Tibial nerve (tissue), 4 donors: ENCODE measurements at regions not wholly inside any gene's neighbourhood (a gene's known extent, or its start where the extent isn't known, plus 50 kb on each side); places are given as distances from the start of the nearest gene placed in this dataset.

ENCODE experiments used
- DNase-seq, 2 donors: peaks; one replicate each; pipeline ENCODE4 v3.0.0-alpha.2; 2019; ENCODE audit warnings: low spot score in 2 of 2
- H3K27ac ChIP-seq, 4 donors: fragments of 200-600 bp; sonication (generic) in 3 of 4; one replicate each; pipeline ENCODE4 v1.5.1; 2017 to 2019; ENCODE audit warnings: mild to moderate bottlenecking in 1 of 4
- H3K27me3 ChIP-seq, 2 donors: fragments of 200-600 bp; sonication (generic) in 1 of 2; one replicate each; pipeline versions ENCODE4 v1.5.1 to v1.6.0; 2017 to 2019
- H3K36me3 ChIP-seq, 3 donors: fragments of 200-600 bp; sonication (generic); one replicate each; pipeline ENCODE4 v1.5.1; 2018 to 2019
- H3K4me1 ChIP-seq, 4 donors: fragments of 200-600 bp; sonication (generic) in 3 of 4; one replicate each; pipeline ENCODE4 v1.5.1; 2017 to 2019
- H3K4me3 ChIP-seq, 4 donors: fragments of 200-600 bp; sonication (generic) in 3 of 4; one replicate each; pipeline ENCODE4 v1.5.1; 2017 to 2019; ENCODE audit warnings: mild to moderate bottlenecking in 1 of 4, moderate library complexity in 1 of 4
- H3K9me3 ChIP-seq, 4 donors: fragments of 200-600 bp; sonication (generic) in 3 of 4; one replicate each; pipeline ENCODE4 v1.5.1; 2017 to 2019
- EP300 ChIP-seq, 2 donors: sonication (generic); formaldehyde crosslinking; IDR thresholded peaks; one replicate each; pipeline ENCODE4 v1.6.1; 2017; ENCODE audit warnings: antibody characterized with exemption in 2 of 2, mild to moderate bottlenecking in 1 of 2
- POLR2A ChIP-seq, 2 donors: fragments of 450-650 bp; IDR thresholded peaks; one replicate each; pipeline ENCODE4 v1.6.1; 2017; ENCODE audit warnings: antibody characterized with exemption in 2 of 2, mild to moderate bottlenecking in 2 of 2, moderate library complexity in 2 of 2
- WGBS, 2 donors: methylation state at CpG; one replicate each; pipeline ENCODE4 v1.1.5; 2018; 5-methylcytosine and 5-hydroxymethylcytosine counted together
- TF ChIP-seq, protein P1 (sequence below), 5 experiments: fragments of 200-600 bp in 3 of 5; fragments of 450-650 bp in 2 of 5; sonication (generic) in 3 of 5; IDR thresholded peaks; one replicate each; pipeline ENCODE4 v1.5.1; 2016 to 2019; ENCODE audit warnings: antibody characterized with exemption in 5 of 5, mild to moderate bottlenecking in 3 of 5, moderate library complexity in 2 of 5

DNA sequence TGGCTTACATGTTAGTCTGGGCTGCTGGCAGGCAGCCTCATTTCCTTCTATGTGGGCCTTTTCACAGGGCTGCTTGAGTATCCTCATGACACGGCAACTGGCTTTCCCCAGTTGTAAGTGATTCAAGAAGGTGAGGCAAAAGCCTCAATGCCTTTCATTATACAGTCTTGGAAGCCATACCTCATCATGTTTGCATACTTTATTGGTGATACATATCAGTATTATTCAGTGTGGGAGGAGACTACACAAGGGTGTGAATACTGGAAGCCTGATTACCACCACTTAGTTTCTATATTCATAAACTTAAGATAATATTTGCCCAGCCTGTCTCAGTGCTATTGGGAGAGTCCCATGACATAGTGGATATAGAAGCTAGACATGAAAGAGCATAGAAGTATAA is 346.8 kb downstream of the SOX2 start:
- H3K36me3 ChIP-seq: no peaks in the 10 kb centered on the region
- H3K4me1 ChIP-seq: no peaks in the 10 kb centered on the region
- TF ChIP-seq, protein P1, sequence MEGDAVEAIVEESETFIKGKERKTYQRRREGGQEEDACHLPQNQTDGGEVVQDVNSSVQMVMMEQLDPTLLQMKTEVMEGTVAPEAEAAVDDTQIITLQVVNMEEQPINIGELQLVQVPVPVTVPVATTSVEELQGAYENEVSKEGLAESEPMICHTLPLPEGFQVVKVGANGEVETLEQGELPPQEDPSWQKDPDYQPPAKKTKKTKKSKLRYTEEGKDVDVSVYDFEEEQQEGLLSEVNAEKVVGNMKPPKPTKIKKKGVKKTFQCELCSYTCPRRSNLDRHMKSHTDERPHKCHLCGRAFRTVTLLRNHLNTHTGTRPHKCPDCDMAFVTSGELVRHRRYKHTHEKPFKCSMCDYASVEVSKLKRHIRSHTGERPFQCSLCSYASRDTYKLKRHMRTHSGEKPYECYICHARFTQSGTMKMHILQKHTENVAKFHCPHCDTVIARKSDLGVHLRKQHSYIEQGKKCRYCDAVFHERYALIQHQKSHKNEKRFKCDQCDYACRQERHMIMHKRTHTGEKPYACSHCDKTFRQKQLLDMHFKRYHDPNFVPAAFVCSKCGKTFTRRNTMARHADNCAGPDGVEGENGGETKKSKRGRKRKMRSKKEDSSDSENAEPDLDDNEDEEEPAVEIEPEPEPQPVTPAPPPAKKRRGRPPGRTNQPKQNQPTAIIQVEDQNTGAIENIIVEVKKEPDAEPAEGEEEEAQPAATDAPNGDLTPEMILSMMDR (IDR thresholded peaks at IDR 0.05): no peak
- TF ChIP-seq EP300 (IDR thresholded peaks at IDR 0.05): no peak
- TF ChIP-seq POLR2A (IDR thresholded peaks at IDR 0.05): no peak
- no peak for DNase-seq
- no peak overlapping the region for H3K27ac ChIP-seq
- 86 to 94% methylated on average over 1 of the region's 1 CpG for WGBS, 2 donors
- H3K4me3 ChIP-seq: no peak overlapping the region
- no peaks in the 10 kb centered on the region for H3K9me3 ChIP-seq
- no peaks in the 10 kb centered on the region for H3K27me3 ChIP-seq

- WGBS, 2 donors: 63 to 66% methylated on average over 1 of the region's 1 CpG
- H3K9me3 ChIP-seq: no peaks in the 10 kb centered on the region
These were observed 352.0 kb downstream of the SOX2 start for GRCh38 chr3:182063742-182064141.

DNA sequence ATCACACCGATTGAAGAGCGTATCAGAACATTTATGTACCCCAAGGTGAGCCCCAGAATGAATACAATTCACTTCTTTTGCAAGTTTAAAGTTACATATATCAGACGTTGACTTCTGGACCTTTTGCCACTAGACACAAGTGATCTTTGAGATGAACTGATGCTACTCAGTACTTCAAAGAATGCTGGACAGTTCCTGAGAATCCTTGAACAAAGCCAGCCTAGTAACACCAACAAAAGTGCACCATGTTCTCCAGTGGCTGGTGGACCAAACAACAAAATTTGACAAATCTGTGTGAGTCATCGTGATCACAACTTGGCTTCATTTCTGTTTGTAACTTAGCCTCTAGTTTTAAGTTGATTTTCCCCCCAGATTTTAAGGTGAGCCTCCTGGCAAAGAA is 355.7 kb downstream of the SOX2 start:
- 68 to 82% methylated on average over 4 of the region's 4 CpGs for WGBS, 2 donors
- no peak for DNase-seq
- Histone ChIP-seq H3K27ac (no peak overlapping the region), H3K4me3 (no peak overlapping the region), H3K27me3 (no peaks in the 10 kb centered on the region), H3K4me1 (no peaks in the 10 kb centered on the region), H3K36me3 (no peaks in the 10 kb centered on the region), H3K9me3 (no peaks in the 10 kb centered on the region)
- TF ChIP-seq, protein P1 (IDR thresholded peaks at IDR 0.05): no peak
- TF ChIP-seq POLR2A (IDR thresholded peaks at IDR 0.05) (no peak), EP300 (IDR thresholded peaks at IDR 0.05) (no peak)

More at GRCh38 chr3:182063742-182064141, 352.0 kb downstream of the SOX2 start:
- H3K4me3 ChIP-seq: no peak overlapping the region
- no peak for DNase-seq
- H3K36me3 ChIP-seq: no peaks in the 10 kb centered on the region
- TF ChIP-seq POLR2A (IDR thresholded peaks at IDR 0.05): no peak
- TF ChIP-seq EP300 (IDR thresholded peaks at IDR 0.05): no peak
- TF ChIP-seq, protein P1 (IDR thresholded peaks at IDR 0.05): no peak
- H3K27me3 ChIP-seq: no peaks in the 10 kb centered on the region
- no peak overlapping the region for H3K27ac ChIP-seq
- H3K4me1 ChIP-seq: no peaks in the 10 kb centered on the region

DNA sequence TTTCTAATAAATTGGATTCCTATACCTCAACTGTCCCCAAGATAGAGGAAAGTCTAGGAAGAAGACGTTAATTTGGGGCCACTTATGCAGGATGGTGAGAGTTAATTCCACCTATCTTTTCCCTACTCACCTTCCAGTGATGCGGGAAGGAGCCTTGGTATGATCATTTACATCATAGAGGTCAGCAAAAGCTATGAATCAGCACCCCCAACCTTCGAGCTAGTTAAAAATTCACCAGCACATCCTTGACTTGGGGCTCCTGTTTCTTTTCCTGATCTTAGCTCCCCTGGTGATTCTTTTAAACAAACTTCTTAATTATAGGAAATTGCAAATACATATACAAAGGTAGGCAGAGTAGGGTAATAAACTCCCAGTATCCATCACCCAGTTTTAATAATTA is 366.6 kb downstream of the SOX2 start:
- TF ChIP-seq, protein P1 (IDR thresholded peaks at IDR 0.05): no peak
- TF ChIP-seq POLR2A (IDR thresholded peaks at IDR 0.05) (no peak), EP300 (IDR thresholded peaks at IDR 0.05) (no peak)
- no peaks in the 10 kb centered on the region for H3K36me3 ChIP-seq
- H3K9me3 ChIP-seq: no peaks in the 10 kb centered on the region
- H3K27me3 ChIP-seq: no peaks in the 10 kb centered on the region
- H3K4me1 ChIP-seq: no peaks in the 10 kb centered on the region
- H3K27ac ChIP-seq: no peak overlapping the region
- 51 to 61% methylated on average over 3 of the region's 3 CpGs for WGBS, 2 donors
- no peak for DNase-seq
- H3K4me3 ChIP-seq: no peak overlapping the region

DNA sequence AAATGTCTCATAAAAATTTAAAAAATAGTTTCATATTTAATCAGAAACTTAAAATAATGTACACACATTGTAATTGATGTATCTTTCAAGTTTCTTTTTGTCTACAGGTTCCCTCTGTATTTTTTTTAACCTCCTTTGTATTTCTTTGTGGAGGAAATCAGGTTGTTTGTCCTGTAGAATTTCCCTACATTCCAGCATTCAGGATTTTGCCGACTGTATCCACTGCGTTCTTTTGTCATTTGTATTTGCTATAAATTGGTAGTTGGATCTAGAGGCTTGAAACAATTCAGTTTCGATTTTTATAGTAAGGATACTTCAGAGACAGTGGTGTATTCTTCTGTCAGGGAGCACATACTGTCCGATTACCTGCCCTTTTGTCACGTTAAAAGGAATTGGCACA is 367.2 kb downstream of the SOX2 start:
- no peak for DNase-seq
- Histone ChIP-seq H3K4me3 (no peak overlapping the region), H3K27ac (no peak overlapping the region), H3K4me1 (no peaks in the 10 kb centered on the region), H3K9me3 (no peaks in the 10 kb centered on the region), H3K27me3 (no peaks in the 10 kb centered on the region), H3K36me3 (no peaks in the 10 kb centered on the region)
- TF ChIP-seq, protein P1 (IDR thresholded peaks at IDR 0.05): no peak
- no peak for TF ChIP-seq EP300 (IDR thresholded peaks at IDR 0.05)
- TF ChIP-seq POLR2A (IDR thresholded peaks at IDR 0.05): no peak
- WGBS, 2 donors: 75 to 78% methylated on average over 5 of the region's 5 CpGs
